HG02588 (cell line): ENCODE measurements at regions not wholly inside any gene's neighbourhood (a gene's known extent, or its start where the extent isn't known, plus 50 kb on each side); places are given as distances from the start of the nearest gene placed in this dataset.

Source experiments
- ATAC-seq: cut with Tn5 transposase; IDR thresholded peaks from one replicate; pipeline ENCODE4 v1.9.1; 2021; ENCODE audit warnings: mild to moderate bottlenecking, moderate library complexity; ENCODE audit not compliant: unreplicated experiment

DNA sequence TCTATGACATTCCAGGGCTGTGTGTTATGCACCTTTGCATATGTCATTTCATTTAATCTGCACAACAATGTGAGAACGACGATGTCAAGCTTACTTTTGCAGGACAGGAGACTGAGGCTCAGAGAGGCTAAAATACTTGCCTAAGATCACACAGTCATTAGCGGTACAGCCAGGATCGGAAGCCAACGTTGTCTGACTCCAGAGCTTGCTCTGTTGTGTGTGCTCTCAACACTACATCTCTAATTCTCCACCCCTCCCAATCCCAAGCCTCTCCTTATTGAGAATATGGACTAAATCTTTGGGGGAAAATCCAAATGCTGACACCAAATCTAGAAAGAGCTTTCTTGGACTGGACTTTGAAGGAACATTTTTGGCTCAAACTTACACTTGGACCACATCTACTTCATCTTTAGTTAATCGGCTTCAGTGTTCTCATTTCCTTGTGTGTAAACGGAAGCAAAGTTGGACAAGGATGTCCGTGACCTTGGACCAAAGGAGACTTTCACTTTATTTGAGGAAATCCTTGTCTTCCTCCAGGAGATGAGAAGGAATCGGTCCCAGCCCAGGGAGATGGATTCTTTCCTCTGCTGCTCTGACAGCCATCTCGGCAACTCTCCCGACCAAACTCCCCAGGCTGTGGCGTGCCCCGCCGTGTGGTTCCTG is 242.4 kb downstream of the LPIN1 start:
- ATAC-seq = no peak

DNA sequence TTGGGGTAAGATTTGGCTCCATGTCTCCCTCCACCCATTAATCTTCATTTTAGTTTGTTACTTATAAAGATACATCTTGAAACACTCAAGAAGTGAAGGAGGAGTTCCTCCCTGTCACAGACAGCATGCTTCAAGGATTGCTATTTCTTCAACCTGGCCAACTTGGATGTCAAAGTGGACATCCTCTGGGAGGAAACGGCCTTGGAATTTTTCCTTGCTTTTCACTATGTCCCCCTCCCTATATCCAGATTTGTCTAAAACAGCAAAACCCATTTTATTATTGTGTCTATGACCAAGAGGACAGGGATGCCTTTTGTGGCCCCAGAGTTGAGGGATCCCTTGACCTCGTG is 242.9 kb downstream of the LPIN1 start:
- no peak for ATAC-seq

DNA sequence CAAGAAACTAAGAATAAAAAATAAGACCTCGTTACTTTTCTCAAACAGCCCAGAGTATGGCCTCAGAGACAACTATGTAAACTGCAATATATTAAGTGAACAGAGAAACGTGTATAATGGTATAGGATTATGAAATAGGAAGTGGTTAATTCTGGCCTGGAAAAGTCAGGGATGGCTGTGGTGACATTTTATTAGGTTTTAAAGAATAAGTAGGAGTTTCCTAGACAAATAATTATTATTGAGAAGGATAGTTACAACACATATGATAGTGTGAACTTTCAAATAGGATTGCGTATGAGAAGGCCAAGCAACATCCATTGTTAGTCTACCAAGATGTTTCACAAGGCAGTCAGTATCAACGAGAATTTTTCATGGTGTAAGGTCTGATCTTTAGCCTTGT is 244.1 kb downstream of the LPIN1 start:
- no peak for ATAC-seq

DNA sequence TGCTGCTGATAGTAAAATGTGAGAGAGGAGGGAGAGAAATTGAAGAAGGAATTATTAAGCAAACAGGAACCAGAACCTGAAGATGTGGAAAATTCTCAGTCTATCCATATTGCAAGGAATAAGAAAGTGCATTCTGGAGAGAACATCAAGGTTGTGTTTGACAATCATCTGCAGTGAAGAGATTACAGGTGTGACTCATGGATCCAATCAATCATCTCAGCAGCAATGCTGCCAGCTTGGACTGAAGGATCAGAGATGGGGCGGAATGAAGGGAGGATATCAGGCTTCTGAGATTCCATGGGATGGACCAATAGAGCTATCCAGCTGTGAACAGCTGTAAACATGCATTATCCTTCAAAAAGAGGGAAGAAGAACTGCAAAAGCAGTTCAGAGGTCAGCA is 247.3 kb downstream of the LPIN1 start:
- no peak for ATAC-seq

DNA sequence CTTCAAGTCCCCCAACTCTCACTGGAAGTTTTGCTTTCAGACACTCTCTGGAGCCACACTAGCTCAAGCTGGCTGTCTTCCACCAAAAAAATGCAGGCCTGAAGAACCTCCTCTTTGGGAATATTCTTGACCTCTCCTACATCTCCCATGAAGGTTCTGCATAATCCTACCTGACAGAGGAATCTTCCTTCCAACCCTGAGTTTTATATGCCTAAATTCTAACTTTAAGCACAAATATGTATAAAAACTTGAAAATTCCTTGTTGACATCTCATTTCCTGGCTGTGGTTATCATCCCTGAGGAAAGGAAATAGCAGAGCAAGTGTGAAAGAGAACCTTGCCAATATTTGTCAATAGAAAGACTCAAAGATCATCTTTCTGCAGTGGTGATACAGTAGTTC is 249.0 kb downstream of the LPIN1 start:
- ATAC-seq = no peak

DNA sequence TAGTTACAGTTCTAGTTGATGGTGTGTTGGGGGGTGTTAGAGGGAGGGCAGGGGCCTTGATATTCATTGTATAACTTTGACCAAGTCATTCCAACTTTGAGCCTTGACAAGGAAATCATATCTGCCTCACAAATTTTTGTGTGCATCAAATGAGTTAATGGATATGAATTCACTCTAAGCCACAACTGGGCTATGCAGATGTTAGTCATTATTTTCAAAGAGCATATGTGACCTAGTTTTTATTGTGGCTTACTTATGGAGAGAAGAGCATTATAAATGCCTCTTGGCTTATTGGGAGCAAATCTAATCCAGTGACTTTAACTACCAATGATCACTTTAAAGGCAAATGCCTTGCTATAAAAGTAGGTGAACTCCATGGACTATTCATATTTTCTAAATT is 250.2 kb downstream of the LPIN1 start:
- ATAC-seq = no peak

DNA sequence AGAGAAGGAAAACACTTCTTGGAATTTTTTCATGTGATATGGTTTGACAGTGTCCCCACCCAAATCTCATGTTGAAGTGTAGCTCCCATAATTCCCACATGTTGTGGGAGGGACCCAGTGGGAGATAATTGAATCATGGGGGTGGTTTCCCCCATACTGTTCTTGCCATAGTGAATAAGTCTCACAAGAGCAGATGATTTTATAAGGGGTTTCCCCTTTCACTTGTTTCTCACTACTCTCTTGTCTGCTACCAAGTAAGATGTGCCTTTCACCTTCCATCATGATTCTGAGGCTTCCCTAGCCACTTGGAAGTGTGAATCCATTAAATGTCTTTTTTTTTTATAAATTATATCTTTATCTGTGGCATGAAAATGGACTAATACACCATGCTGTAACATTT is 250.7 kb downstream of the LPIN1 start:
- no peak for ATAC-seq

DNA sequence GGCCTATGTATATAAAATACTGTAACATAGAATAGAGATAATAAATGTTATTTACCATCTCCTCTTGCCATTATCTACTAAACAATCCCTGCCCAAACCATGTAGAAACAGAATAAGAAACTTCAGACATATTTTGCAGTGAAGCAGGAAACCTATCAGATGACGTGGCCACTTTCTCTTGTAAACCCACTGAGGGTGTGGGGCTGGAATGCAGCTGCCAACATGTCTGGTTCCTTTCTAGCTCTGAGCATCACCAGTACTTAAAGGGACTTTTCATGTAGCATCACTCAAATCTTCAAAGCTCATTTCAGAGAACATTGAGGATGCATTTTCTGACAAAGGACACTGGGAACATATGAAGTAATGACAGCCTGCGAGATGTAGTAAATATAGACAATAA is 251.8 kb downstream of the LPIN1 start:
- ATAC-seq = peak; percentile 53

DNA sequence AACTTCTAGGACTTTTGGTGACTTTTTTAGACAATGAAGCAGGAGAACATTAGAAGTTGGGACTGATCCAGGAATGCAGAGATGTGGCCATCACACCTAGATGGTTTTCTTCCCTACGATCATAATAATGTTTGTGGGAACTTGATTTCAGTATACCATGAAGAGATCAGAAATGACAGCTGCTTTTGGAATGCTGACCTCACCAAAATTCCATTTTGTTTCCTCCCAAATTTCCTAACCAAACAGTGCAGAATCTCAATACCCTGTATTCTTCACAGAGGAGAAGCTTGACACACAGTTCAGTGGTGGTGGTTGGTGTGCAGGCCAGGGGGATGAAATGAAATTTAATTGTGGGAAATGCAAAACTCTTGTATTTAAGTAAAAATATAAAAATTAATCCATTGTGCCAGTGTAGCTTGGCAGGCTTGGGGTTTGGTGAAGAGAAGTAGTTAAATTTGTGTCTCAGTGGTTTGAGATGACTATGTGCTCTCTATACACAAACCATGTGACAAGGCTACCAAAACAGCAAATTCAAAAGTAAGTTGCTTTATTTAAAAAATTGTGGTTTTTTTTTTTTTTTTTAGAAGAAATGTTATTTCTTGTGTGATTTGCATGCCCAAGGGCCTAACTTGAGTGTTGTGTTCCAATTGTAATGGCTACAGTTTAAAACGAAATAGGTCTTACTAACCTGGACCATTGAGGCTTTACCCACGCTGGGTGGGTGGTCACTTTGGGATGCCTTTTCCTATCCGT is 252.4 kb downstream of the LPIN1 start:
- peak; percentile 52 for ATAC-seq

DNA sequence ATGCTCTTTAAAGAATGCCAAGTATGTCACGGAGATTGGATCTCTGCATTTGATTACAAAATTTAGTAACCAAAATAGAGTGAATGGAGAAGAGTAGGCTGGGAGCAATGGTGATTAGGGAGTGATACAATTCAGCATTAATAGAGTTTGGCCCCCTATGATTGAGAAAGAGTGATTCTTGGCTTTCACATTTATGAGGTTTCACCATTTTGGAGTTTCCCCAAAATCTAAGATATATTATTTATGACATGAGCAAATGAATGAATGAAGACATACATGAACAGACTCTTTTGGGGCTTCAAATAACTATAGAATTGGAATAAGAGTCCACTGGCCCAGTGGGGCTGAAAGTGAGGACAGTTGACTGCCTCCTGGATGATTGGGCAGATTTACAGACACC is 255.2 kb downstream of the LPIN1 start:
- ATAC-seq = no peak

DNA sequence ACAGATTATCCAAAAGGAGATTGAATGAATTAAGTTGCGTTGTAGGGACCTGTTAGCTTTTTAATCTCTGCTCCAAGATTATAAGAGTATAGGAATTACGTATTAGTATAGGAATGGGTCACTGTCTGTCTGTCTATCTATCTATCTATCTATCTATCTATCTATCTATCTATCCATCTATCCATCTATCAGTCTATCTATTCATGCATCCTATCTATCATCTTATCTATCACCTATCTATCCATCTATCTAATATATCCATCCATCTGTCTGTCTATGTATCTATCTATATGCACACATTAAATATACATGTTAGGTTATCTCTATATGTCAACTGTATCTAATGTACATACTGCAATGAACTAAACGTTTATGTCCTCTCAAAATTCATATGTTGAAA is 255.8 kb downstream of the LPIN1 start:
- no peak for ATAC-seq

DNA sequence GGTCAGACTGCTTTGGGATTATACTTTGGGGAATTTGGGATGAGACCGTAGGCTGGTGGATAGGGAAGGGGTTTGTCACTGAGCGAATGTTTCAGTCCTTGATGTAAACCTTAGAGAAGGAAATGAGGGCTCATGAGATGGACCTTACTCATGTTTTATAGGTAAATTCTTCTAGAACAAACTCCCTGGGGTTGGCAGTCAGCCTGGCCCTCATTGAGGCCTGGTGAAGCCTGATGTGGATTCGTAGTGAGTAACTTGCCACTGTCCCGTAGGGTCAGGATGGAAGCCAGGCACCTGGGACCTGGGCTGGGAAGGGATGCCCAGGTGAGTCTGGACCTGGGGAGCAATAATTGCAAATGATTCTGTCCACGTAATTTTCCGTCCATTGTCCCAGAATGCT is 258.3 kb downstream of the LPIN1 start:
- no peak for ATAC-seq

DNA sequence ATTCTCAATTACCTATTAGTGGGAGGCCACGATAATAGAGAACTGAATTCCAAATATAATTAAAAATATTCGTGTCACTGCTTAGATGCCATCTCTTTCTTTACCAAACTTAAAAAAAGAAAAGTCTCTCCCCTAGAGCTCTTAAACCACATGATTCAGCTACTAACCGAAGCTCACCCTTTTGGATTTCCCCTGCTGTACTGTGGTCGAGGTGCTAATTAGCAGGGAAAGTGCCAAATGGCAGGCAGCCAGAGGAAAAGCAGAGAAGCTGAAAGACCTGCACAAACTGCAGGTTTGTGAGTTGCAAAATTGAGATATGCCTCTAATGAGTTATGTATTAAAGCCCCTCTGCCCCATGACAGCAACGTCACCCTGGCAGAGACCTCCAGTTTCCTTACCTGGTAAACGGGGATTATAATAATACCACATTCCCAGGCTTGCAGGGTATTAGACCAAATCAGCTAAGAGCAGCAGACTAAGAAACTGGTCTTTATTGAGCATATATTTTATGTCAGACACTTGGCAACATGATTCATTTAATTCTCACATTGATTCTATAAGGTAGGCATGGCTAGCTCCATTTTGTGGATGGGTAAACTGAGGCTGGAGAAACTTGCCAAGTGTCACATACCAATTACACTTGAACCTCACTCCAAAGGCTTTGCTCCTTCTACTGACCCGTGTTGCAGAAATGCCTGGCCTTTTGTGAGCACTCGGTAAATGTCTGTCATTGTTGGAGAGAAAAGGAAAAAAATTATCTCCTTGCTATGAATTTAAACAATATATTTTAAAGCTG is 259.7 kb downstream of the LPIN1 start:
- peak; percentile 82 for ATAC-seq

DNA sequence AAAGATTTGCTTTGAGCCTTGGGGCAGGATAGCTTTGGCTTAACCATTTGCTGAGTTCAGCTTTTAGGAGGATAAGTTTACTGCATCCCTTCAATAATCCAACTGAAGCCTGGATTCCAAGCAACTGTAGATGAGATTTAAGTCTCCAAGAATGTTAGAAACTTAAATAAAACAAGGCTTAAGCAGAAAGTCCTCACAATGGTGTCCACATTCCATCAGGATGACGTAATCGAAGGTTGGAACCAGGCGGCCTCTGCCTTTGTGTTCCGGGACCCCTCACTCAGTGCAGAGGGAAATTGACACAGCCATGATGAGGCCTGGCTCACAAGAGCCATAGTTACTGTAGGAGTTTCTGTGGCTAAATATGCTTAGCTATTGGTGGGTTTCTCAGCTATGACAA is 260.4 kb downstream of the LPIN1 start:
- no peak for ATAC-seq

DNA sequence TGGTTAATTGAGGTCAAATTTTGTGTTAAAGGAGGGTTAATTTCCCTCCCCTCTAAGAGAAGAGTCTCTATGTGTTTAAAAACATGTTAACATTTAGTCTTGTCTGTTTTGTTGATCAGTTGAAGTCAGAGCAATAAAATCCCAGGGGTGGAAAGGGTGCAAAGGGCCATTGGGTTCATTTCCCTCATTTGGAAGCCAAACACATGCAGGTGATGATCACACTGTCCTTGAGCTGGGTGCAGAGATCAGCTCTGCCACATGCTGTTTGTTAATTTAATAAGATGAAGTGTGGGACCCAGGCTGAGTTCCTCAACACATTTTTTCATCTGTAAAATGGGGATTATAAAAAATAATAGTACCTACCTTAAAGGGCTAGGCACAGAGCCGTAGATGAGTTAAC is 260.9 kb downstream of the LPIN1 start:
- no peak for ATAC-seq

DNA sequence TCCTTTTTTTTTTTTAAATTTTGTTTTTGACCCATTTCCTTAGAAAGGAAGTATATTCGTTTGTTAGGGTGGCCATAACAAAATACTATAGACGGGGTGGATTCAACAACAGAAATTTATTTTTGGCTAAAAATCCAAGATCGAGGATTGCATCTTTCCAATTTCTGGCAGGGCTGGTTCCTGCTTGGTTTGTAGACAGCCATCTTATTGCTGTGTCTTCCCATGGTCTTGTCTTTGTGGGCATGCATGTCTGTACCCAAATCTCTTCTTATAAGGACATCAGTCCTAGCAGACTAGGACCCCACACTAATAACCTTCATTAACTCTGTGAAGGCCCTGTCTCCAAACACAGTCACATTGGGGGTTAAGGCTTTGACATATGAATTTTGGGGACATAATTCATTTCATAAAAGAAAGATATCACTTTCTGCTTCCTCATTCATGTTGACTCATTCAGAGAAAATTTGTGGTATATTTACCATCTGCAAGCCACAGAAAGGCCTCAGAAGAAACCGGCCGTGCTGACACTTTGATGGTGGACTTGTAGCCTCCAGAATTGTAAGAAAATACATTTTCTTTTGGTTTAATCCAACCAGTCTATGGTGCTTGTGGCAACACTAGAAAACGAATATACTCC is 262.1 kb downstream of the LPIN1 start:
- peak; percentile 62 for ATAC-seq

DNA sequence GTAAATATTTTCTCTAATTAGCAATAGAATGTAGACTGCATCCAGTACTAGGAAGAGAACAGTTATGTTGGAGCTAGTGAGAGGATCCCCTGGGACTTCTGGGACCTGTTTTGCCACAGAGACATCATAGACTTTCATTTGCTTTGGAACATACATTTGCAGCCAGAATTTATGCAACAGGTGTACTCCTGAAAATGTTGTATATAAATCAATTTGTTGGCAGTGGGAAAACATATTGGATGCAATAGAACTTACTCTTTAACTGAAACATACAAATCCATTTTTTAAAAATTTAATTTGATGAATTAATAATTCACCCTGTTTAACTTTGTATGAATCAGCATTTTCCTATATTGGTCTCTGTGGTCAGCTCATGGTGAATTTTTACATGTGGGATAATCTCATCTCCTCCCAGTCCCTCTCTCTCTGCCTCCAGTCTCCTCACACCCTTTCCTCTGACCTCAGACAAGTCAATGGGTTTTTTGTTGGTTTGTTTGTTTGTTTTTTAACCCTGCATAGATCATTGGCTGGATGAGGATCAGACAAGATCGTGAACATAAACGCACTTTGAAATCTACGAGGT is 263.0 kb downstream of the LPIN1 start:
- no peak for ATAC-seq

DNA sequence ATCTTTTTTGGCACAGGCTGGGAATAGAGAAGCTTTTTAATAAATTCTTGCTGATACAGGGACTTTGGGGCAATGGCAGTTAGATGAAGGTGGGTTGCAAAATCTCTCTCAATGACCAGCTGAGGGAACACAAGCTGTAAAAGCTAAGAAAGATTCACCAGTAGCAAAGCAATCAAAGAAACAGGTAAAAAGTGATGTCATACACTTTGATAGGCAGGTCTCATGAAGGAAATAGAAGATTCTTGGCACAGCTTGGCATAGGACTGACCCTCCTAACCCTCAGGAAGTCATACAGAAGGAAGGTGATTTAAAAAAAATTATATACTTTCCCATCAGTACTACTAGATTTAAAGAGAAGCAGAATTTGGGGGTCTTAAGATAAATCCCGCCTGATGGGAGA is 263.6 kb downstream of the LPIN1 start:
- no peak for ATAC-seq

DNA sequence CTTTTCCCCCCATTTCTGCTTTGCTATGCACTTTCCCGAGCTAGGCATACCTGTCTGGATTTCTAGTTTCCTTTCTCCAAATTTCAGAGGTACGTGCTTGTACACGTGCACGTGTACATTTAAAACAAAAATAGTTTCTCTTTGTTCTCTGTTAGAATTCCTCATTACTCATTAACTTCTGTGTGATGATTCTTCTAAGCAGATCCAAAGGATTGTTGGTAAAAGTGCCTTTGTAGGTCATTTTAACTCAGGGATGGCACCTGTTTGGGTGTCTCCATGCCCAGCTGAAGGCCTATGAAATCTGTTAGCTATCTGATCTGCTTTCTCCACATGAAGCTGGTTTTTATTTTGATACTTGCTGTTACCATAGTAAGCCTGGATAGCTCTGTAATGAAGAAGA is 264.3 kb downstream of the LPIN1 start:
- ATAC-seq = no peak

DNA sequence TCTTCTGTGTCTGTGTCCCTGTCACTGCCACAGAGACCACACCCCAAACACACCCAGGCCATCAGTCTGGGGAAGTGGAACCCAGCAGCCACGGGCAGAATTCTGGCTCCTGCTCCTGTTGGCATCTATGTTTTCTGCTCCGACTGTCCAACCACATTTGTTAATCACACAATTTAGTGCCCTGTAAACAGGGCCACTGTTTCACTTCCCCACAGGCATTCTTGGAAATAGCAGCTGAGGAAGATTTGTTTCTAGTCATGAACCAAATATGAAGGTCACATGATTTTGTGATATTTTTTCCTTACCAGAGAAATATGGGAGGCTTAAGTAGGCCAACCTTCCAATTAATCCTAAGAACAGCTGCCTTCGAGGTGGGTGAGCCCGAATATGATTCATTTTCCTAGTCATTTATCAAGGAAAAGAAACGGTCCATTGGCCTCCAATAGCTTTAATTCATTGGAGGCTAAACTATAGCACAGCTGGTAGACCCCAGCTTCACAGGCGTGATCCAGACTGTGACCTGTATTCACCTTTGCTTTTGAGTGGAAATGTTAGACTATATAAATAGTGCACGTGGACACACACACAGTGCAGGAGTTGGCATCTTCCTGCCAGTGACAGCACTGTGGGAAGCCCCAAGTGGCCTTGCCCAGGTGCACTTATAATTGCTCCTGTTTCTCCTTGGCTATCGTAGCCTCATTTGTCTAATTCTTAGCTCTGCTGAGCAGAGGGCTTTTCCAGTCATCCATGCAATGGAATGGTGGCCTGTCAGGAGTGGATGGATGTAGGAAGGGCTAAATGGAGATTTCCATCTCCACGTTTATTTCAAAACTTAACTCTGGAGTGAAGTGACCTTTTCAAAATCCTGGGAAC is 267.9 kb downstream of the LPIN1 start:
- no peak for ATAC-seq
